Neural crest cell (in vitro differentiated cells): ENCODE measurements at regions not wholly inside any gene's neighbourhood (a gene's known extent, or its start where the extent isn't known, plus 50 kb on each side); places are given as distances from the start of the nearest gene placed in this dataset.

Experiments
- DNase-seq: peaks from one replicate; pipeline ENCODE4 v3.0.0; 2021; ENCODE audit warnings: low read depth, mixed read lengths, low spot score
- H3K27ac Mint-ChIP-seq: one replicate; pipeline ENCODE4 v1.8.0; 2021; ENCODE audit warnings: mild to moderate bottlenecking, mixed read lengths; ENCODE audit not compliant: unreplicated experiment
- H3K27me3 Mint-ChIP-seq: 2 replicates; pipeline ENCODE4 v1.8.0; 2021; ENCODE audit warnings: low read depth, mild to moderate bottlenecking, mixed read lengths
- H3K36me3 Mint-ChIP-seq: 2 replicates; pipeline ENCODE4 v1.8.0; 2021; ENCODE audit warnings: low read depth, mild to moderate bottlenecking, mixed read lengths
- H3K4me1 Mint-ChIP-seq: 2 replicates; pipeline ENCODE4 v1.8.0; 2021; ENCODE audit warnings: mixed read lengths
- H3K4me3 Mint-ChIP-seq: one replicate; pipeline ENCODE4 v1.8.0; 2021; ENCODE audit warnings: mild to moderate bottlenecking, mixed read lengths
- H3K9me3 Mint-ChIP-seq: 2 replicates; pipeline ENCODE4 v1.8.0; 2021; ENCODE audit warnings: mixed read lengths
- CTCF ChIP-seq: fragments of 200-600 bp; sonication (generic); conservative IDR thresholded peaks from 2 replicates; pipeline ENCODE4 v1.5.0; 2021; ENCODE audit warnings: antibody characterized with exemption, mild to moderate bottlenecking

GRCh38 chr11:134879341-134879740 is 467.3 kb upstream of the B3GAT1 start:
- Mint-ChIP-seq H3K4me3 (no peak overlapping the region), H3K9me3 (no peaks in the 10 kb centered on the region), H3K27ac (no peak overlapping the region), H3K36me3 (no peaks in the 10 kb centered on the region), H3K4me1 (peaks cover 8% of the 10 kb centered on the region), H3K27me3 (peaks cover 15% of the 10 kb centered on the region)
- no peak for TF ChIP-seq CTCF
- DNase-seq = no peak

GRCh38 chr11:134878785-134879184 is 466.7 kb upstream of the B3GAT1 start:
- no peak for TF ChIP-seq CTCF
- H3K36me3 Mint-ChIP-seq = no peaks in the 10 kb centered on the region
- no peak for DNase-seq
- peaks cover 11% of the 10 kb centered on the region for H3K27me3 Mint-ChIP-seq
- peaks cover 8% of the 10 kb centered on the region for H3K4me1 Mint-ChIP-seq
- no peak overlapping the region for H3K27ac Mint-ChIP-seq
- no peak overlapping the region for H3K4me3 Mint-ChIP-seq
- H3K9me3 Mint-ChIP-seq = no peaks in the 10 kb centered on the region

GRCh38 chr11:134876226-134876625 is 464.2 kb upstream of the B3GAT1 start:
- H3K36me3 Mint-ChIP-seq = no peaks in the 10 kb centered on the region
- H3K4me3 Mint-ChIP-seq = no peak overlapping the region
- peaks cover 2% of the 10 kb centered on the region for H3K27me3 Mint-ChIP-seq
- H3K27ac Mint-ChIP-seq = no peak overlapping the region
- H3K4me1 Mint-ChIP-seq = peaks cover 8% of the 10 kb centered on the region
- no peaks in the 10 kb centered on the region for H3K9me3 Mint-ChIP-seq
- TF ChIP-seq CTCF = no peak
- DNase-seq = no peak

GRCh38 chr11:134866981-134867675 is 455.1 kb upstream of the B3GAT1 start:
- no peak for DNase-seq
- no peak overlapping the region for H3K4me3 Mint-ChIP-seq
- no peak for TF ChIP-seq CTCF
- peaks cover 22% of the 10 kb centered on the region for H3K4me1 Mint-ChIP-seq
- H3K36me3 Mint-ChIP-seq = no peaks in the 10 kb centered on the region
- peaks cover 11% of the 10 kb centered on the region for H3K27me3 Mint-ChIP-seq
- H3K9me3 Mint-ChIP-seq = no peaks in the 10 kb centered on the region
- no peak overlapping the region for H3K27ac Mint-ChIP-seq

GRCh38 chr11:134866215-134866614 is 454.2 kb upstream of the B3GAT1 start:
- TF ChIP-seq CTCF = no peak
- DNase-seq = no peak
- peaks cover 28% of the 10 kb centered on the region for H3K4me1 Mint-ChIP-seq
- peaks cover 2% of the 10 kb centered on the region for H3K9me3 Mint-ChIP-seq
- no peak overlapping the region for H3K4me3 Mint-ChIP-seq
- H3K36me3 Mint-ChIP-seq = no peaks in the 10 kb centered on the region
- no peak overlapping the region for H3K27ac Mint-ChIP-seq
- peaks cover 11% of the 10 kb centered on the region for H3K27me3 Mint-ChIP-seq
